Astrocyte (in vitro differentiated cells and primary cell): ENCODE measurements at regions not wholly inside any gene's neighbourhood (a gene's known extent, or its start where the extent isn't known, plus 50 kb on each side); places are given as distances from the start of the nearest gene placed in this dataset.

Source experiments
- DNase-seq: peaks from one replicate; pipeline ENCODE4 v3.0.0-alpha.2; 2010; ENCODE audit warnings: low read depth
- FAIRE-seq: peaks from 2 replicates; lab custom pipeline; 2011; peaks lifted over from hg19 to GRCh38; lab: Jason Lieb, UNC
- H2AFZ ChIP-seq: 2 replicates; pipeline ENCODE4 v1.6.0; 2012; ENCODE audit warnings: low read depth, low read length, inconsistent platforms
- H3K27ac ChIP-seq: 2 replicates; pipeline ENCODE4 v1.5.1; 2011; ENCODE audit warnings: low read depth, low read length, inconsistent platforms
- H3K27me3 ChIP-seq: 2 replicates; pipeline ENCODE4 v1.6.0; 2011; ENCODE audit warnings: low read length, inconsistent platforms; ENCODE audit not compliant: insufficient read depth
- H3K36me3 ChIP-seq: 2 replicates; pipeline ENCODE4 v1.5.1; 2011; ENCODE audit warnings: low read length, inconsistent platforms; ENCODE audit not compliant: insufficient read depth
- H3K4me1 ChIP-seq: 2 replicates; pipeline ENCODE4 v1.5.1; 2011; ENCODE audit warnings: low read length, inconsistent platforms; ENCODE audit not compliant: insufficient read depth
- H3K4me2 ChIP-seq: 2 replicates; pipeline ENCODE4 v1.6.0; 2012; ENCODE audit warnings: low read length, inconsistent platforms
- H3K4me3 ChIP-seq: 2 replicates; pipeline ENCODE4 v1.5.1; 2011; ENCODE audit warnings: low read depth, mild to moderate bottlenecking, low read length, inconsistent platforms; ENCODE audit not compliant: insufficient read depth
- H3K79me2 ChIP-seq: 2 replicates; pipeline ENCODE4 v1.6.0; 2012; ENCODE audit warnings: mild to moderate bottlenecking, low read length, inconsistent platforms; ENCODE audit not compliant: insufficient read depth
- H3K9ac ChIP-seq: 2 replicates; pipeline ENCODE4 v1.6.0; 2012; ENCODE audit warnings: mild to moderate bottlenecking, low read length, inconsistent platforms
- H3K9me3 ChIP-seq: 2 replicates; pipeline ENCODE4 v1.5.1; 2012; ENCODE audit warnings: low read depth, mild to moderate bottlenecking, low read length, inconsistent platforms; ENCODE audit not compliant: insufficient read depth
- H4K20me1 ChIP-seq: 2 replicates; pipeline ENCODE4 v1.6.0; 2012; ENCODE audit warnings: low read length, inconsistent platforms; ENCODE audit not compliant: insufficient read depth
- H3K27ac Mint-ChIP-seq: one replicate; pipeline ENCODE4 v1.8.0; 2021; ENCODE audit warnings: mild to moderate bottlenecking, mixed read lengths; ENCODE audit not compliant: unreplicated experiment
- H3K27me3 Mint-ChIP-seq: one replicate; pipeline ENCODE4 v1.8.0; 2021; ENCODE audit warnings: low read depth, mixed read lengths; ENCODE audit not compliant: unreplicated experiment
- H3K36me3 Mint-ChIP-seq: one replicate; pipeline ENCODE4 v1.8.0; 2021; ENCODE audit warnings: low read depth, mixed read lengths; ENCODE audit not compliant: unreplicated experiment
- H3K4me1 Mint-ChIP-seq: one replicate; pipeline ENCODE4 v1.8.0; 2021; ENCODE audit warnings: low read depth, mixed read lengths; ENCODE audit not compliant: unreplicated experiment
- H3K4me3 Mint-ChIP-seq: one replicate; pipeline ENCODE4 v1.8.0; 2021; ENCODE audit warnings: mild to moderate bottlenecking, moderate library complexity, mixed read lengths; ENCODE audit not compliant: unreplicated experiment
- H3K9me3 Mint-ChIP-seq: one replicate; pipeline ENCODE4 v1.8.0; 2021; ENCODE audit warnings: mild to moderate bottlenecking, mixed read lengths; ENCODE audit not compliant: unreplicated experiment
- EZH2 ChIP-seq: IDR thresholded peaks from 2 replicates; pipeline ENCODE4 v1.6.1; 2012; ENCODE audit warnings: mild to moderate bottlenecking, low read length, inconsistent platforms; ENCODE audit not compliant: insufficient read depth
- TF ChIP-seq, protein P1 (sequence below): IDR thresholded peaks from 2 replicates; pipeline ENCODE4 v1.5.1; 2011; ENCODE audit warnings: low read depth, mild to moderate bottlenecking, inconsistent platforms, low read length, moderate library complexity; ENCODE audit not compliant: insufficient read depth

GRCh38 chr21:36611379-36611778 is 87.5 kb upstream of the SIM2 start:
- Histone ChIP-seq H4K20me1 (no peaks in the 10 kb centered on the region), H2AFZ (no peak overlapping the region), H3K27me3 (peaks cover 7% of the 10 kb centered on the region), H3K36me3 (no peaks in the 10 kb centered on the region), H3K9me3 (no peaks in the 10 kb centered on the region), H3K4me3 (no peak overlapping the region), H3K27ac (no peak overlapping the region), H3K79me2 (no peaks in the 10 kb centered on the region), H3K4me1 (peaks cover 9% of the 10 kb centered on the region), H3K4me2 (no peak overlapping the region), H3K9ac (no peak overlapping the region)
- no peak overlapping the region for H3K4me3 Mint-ChIP-seq
- DNase-seq = no peak
- peaks cover 24% of the 10 kb centered on the region for H3K27me3 Mint-ChIP-seq
- H3K4me1 Mint-ChIP-seq = no peaks in the 10 kb centered on the region
- TF ChIP-seq EZH2 = no peak
- TF ChIP-seq, protein P1, sequence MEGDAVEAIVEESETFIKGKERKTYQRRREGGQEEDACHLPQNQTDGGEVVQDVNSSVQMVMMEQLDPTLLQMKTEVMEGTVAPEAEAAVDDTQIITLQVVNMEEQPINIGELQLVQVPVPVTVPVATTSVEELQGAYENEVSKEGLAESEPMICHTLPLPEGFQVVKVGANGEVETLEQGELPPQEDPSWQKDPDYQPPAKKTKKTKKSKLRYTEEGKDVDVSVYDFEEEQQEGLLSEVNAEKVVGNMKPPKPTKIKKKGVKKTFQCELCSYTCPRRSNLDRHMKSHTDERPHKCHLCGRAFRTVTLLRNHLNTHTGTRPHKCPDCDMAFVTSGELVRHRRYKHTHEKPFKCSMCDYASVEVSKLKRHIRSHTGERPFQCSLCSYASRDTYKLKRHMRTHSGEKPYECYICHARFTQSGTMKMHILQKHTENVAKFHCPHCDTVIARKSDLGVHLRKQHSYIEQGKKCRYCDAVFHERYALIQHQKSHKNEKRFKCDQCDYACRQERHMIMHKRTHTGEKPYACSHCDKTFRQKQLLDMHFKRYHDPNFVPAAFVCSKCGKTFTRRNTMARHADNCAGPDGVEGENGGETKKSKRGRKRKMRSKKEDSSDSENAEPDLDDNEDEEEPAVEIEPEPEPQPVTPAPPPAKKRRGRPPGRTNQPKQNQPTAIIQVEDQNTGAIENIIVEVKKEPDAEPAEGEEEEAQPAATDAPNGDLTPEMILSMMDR = no peak
- no peak overlapping the region for H3K27ac Mint-ChIP-seq
- no peak for FAIRE-seq
- H3K9me3 Mint-ChIP-seq = peaks cover 12% of the 10 kb centered on the region
- H3K36me3 Mint-ChIP-seq = peaks cover 4% of the 10 kb centered on the region

GRCh38 chr21:36613059-36613458 is 85.9 kb upstream of the SIM2 start:
- Histone ChIP-seq H3K4me1 (peaks cover 9% of the 10 kb centered on the region), H3K4me2 (peak overlapping the region; percentile 40), H3K9ac (no peak overlapping the region), H3K27me3 (peaks cover 7% of the 10 kb centered on the region), H3K79me2 (no peaks in the 10 kb centered on the region), H3K27ac (peak overlapping the region; percentile 19), H3K36me3 (no peaks in the 10 kb centered on the region), H3K4me3 (no peak overlapping the region), H2AFZ (no peak overlapping the region), H4K20me1 (no peaks in the 10 kb centered on the region), H3K9me3 (no peaks in the 10 kb centered on the region)
- TF ChIP-seq, protein P1 = no peak
- no peak for TF ChIP-seq EZH2
- Mint-ChIP-seq H3K27ac (no peak overlapping the region), H3K27me3 (peaks cover 23% of the 10 kb centered on the region), H3K4me1 (no peaks in the 10 kb centered on the region), H3K9me3 (peaks cover 15% of the 10 kb centered on the region), H3K4me3 (no peak overlapping the region), H3K36me3 (peaks cover 4% of the 10 kb centered on the region)
- FAIRE-seq (no peak), DNase-seq (no peak)

DNA sequence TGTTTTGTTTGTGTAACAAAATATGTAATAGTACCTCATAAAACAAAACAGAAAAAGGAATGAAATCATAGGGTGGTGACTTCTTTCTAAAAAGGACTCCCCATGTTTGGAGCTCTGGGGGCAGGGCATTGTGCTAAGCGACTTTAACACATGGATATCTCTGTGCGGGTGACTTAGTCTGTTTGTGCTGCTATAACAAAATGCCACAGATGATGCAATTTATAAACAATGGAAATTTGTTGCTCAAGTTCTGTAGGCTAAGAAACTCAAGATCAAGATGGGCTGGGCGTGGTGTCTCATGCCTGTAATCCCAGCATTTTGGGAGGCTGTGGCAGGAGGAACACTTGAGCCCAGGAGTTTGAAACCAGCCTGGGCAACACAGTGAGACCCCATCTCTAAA is 85.4 kb upstream of the SIM2 start:
- H3K27me3 ChIP-seq = peaks cover 6% of the 10 kb centered on the region

More for the DNA sequence above, 85.4 kb upstream of the SIM2 start:
- Mint-ChIP-seq H3K9me3 (peaks cover 16% of the 10 kb centered on the region), H3K4me3 (no peak overlapping the region), H3K27me3 (peaks cover 23% of the 10 kb centered on the region), H3K36me3 (peaks cover 4% of the 10 kb centered on the region), H3K27ac (no peak overlapping the region), H3K4me1 (no peaks in the 10 kb centered on the region)
- H3K4me1 ChIP-seq = peaks cover 9% of the 10 kb centered on the region
- TF ChIP-seq EZH2 = no peak
- TF ChIP-seq, protein P1 = no peak
- H3K9me3 ChIP-seq = no peaks in the 10 kb centered on the region
- H4K20me1 ChIP-seq = no peaks in the 10 kb centered on the region
- H2AFZ ChIP-seq = no peak overlapping the region
- H3K4me3 ChIP-seq = no peak overlapping the region
- no peaks in the 10 kb centered on the region for H3K36me3 ChIP-seq
- peak overlapping the region; percentile 36 for H3K4me2 ChIP-seq
- H3K9ac ChIP-seq = no peak overlapping the region
- FAIRE-seq (no peak), DNase-seq (no peak)
- no peaks in the 10 kb centered on the region for H3K79me2 ChIP-seq
- H3K27ac ChIP-seq = no peak overlapping the region
